ENCODE measurements at regions not wholly inside any gene's neighbourhood (a gene's known extent, or its start where the extent isn't known, plus 50 kb on each side); places are given as distances from the start of the nearest gene placed in this dataset.

DNA sequence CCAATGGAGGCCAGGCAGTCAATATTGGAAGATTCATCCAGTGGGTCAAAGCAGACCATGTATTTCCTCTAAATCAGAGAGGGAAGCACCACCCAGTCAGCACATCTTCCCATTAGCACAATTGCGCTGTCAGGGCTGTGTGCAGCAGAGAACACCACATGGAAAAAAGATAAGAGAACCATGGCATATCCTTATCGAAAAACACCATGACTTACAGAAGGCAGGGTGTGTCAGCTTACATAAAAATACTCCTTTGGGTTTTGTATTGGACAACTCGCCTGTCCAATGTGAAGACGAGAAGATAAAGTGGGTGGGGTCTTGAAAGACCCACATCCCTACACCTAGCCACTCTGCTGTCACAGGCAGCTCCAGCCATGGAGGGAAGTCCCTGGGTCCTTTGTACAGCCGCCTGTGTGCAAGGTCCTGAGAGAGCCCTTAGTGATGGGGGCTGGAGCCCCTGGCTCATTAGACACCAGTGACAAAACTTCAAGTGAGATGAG, 71.9 kb upstream of the SPATA31E1 start:
- no peaks in the 10 kb centered on the region for H3K36me3 ChIP-seq (ENCODE audit: low read depth)
- 88 to 91% methylated on average over 5 of the region's 5 CpGs for WGBS, 2 experiments (ENCODE audit: low coverage in 1 of 2, low lambda C conversion rate in 2 of 2, missing lambda C conversion rate in 2 of 2)
- no peak overlapping the region for H3K4me2 ChIP-seq (ENCODE audit: unreplicated experiment)
- no peaks in the 10 kb centered on the region for H4K20me1 ChIP-seq (ENCODE audit: insufficient read depth)
- peaks cover 19% of the 10 kb centered on the region; the same call in 1 of the 2 replicates for H3F3A ChIP-seq (ENCODE audit: insufficient read depth)
- no peak overlapping the region for H2AFZ ChIP-seq
- no peak for DNase-seq
- no peaks in the 10 kb centered on the region for H3K9me2 ChIP-seq (ENCODE audit: insufficient read depth)
- H3K27me3 ChIP-seq (replicated peaks; ENCODE audit: insufficient read depth) = no peaks in the 10 kb centered on the region
- H3K9ac ChIP-seq = no peak overlapping the region
- in situ Hi-C loops (cut with MboI) = loop anchor here (10.0 to 25.0 kb wide), 2 partner anchors 136 to 473 kb away; no protein-coding TSS in a partner anchor
- H3K4me1 ChIP-seq (ENCODE audit: insufficient read depth) = peaks cover 13% of the 10 kb centered on the region
- no peak overlapping the region for H3K4me3 ChIP-seq
- TF ChIP-seq EZH2phosphoT487 (IDR thresholded peaks at IDR 0.05; ENCODE audit: insufficient read depth, low read depth) (no peak), EZH2 (IDR thresholded peaks at IDR 0.05; ENCODE audit: insufficient read depth, poor library complexity, severe bottlenecking) (no peak)
- no peaks in the 10 kb centered on the region for H3K9me3 ChIP-seq (ENCODE audit: low read depth)
- H3K79me2 ChIP-seq (ENCODE audit: insufficient read depth) = no peaks in the 10 kb centered on the region
- H3K27ac ChIP-seq = no peak overlapping the region

DNA sequence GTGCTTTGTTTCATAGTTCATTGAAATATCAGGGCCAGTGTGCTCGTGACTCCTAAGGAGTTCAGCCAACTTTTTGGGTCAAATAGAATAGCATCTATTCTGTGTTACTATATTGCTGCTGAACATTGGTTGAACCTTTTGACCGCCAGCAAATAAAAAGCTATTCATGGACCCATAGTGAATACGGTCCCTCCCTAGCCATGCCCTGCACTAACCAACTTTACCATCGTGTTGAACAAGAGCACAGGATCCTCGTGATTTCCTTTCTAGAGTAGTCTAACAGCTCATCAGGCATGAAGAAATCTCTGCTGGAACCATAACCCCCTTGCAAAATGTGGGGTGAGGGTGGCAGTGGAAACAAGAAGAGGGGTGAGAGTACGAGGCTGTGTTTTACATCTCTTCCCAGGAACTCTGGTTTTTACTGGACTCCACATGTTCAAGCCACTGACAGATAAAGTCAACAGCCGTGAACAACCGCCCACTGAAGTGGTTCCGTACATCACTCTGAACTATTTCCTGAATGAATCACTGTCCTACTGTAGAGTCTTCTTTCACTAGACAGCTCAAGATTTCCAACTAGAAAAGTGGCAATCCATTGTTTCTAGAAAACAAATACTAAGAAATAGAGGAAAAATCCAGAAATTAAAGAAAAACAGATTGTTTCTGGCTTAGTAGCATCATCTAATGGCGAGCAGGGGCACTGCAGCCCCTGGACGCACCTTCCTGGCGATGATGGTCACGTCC, 70.1 kb upstream of the SPATA31E1 start:
- peak; percentile 88 for DNase-seq
- no peaks in the 10 kb centered on the region for H3K27me3 ChIP-seq (replicated peaks; ENCODE audit: insufficient read depth)
- no peak overlapping the region for H3K9ac ChIP-seq
- TF ChIP-seq EZH2phosphoT487 (IDR thresholded peaks at IDR 0.05; ENCODE audit: insufficient read depth, low read depth) (no peak), EZH2 (IDR thresholded peaks at IDR 0.05; ENCODE audit: insufficient read depth, poor library complexity, severe bottlenecking) (no peak)
- WGBS, 2 experiments (ENCODE audit: low coverage in 1 of 2, low lambda C conversion rate in 2 of 2, missing lambda C conversion rate in 2 of 2) = 35 to 37% methylated on average over 13 of the region's 13 CpGs
- no peaks in the 10 kb centered on the region for H3K9me2 ChIP-seq (ENCODE audit: insufficient read depth)
- peak overlapping the region; percentile 29 for H3K27ac ChIP-seq
- H3K4me3 ChIP-seq = peak overlapping the region; percentile 26; the same call in 1 of the 2 replicates
- H2AFZ ChIP-seq = peak overlapping the region; percentile 21; the same call in 1 of the 2 replicates
- in situ Hi-C loops (cut with MboI) = loop anchor here (10.0 to 25.0 kb wide), 2 partner anchors 138 to 475 kb away; no protein-coding TSS in a partner anchor
- peaks cover 19% of the 10 kb centered on the region; the same call in 1 of the 2 replicates for H3F3A ChIP-seq (ENCODE audit: insufficient read depth)
- no peaks in the 10 kb centered on the region for H3K9me3 ChIP-seq (ENCODE audit: low read depth)
- peak overlapping the region; percentile 56 for H3K4me2 ChIP-seq (ENCODE audit: unreplicated experiment)
- no peaks in the 10 kb centered on the region for H3K36me3 ChIP-seq (ENCODE audit: low read depth)
- peaks cover 13% of the 10 kb centered on the region for H3K4me1 ChIP-seq (ENCODE audit: insufficient read depth)
- H3K79me2 ChIP-seq (ENCODE audit: insufficient read depth) = no peaks in the 10 kb centered on the region
- H4K20me1 ChIP-seq (ENCODE audit: insufficient read depth) = no peaks in the 10 kb centered on the region

DNA sequence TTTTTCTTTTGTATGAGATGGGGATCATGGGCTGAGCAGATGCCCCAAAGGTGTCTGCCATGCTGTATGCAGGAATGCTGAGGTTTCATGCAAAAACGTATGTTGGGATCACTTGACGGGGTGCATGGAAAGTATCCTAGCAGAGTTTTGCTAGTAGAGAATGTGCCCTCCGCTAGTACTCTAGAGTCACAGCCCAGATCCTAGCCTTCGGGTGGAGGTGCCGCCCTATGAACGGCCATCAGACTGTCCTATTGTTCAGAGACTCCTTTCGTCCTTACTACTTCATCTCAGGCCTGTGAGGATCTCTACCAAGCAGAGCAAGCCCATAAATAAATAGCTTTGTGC, 69.6 kb upstream of the SPATA31E1 start:
- peaks cover 19% of the 10 kb centered on the region; the same call in 1 of the 2 replicates for H3F3A ChIP-seq (ENCODE audit: insufficient read depth)
- H4K20me1 ChIP-seq (ENCODE audit: insufficient read depth) = no peaks in the 10 kb centered on the region
- no peaks in the 10 kb centered on the region for H3K79me2 ChIP-seq (ENCODE audit: insufficient read depth)
- no peaks in the 10 kb centered on the region for H3K9me3 ChIP-seq (ENCODE audit: low read depth)
- H3K36me3 ChIP-seq (ENCODE audit: low read depth) = no peaks in the 10 kb centered on the region
- TF ChIP-seq EZH2phosphoT487 (IDR thresholded peaks at IDR 0.05; ENCODE audit: insufficient read depth, low read depth) (no peak), EZH2 (IDR thresholded peaks at IDR 0.05; ENCODE audit: insufficient read depth, poor library complexity, severe bottlenecking) (no peak)
- peak overlapping the region; percentile 56 for H3K4me2 ChIP-seq (ENCODE audit: unreplicated experiment)
- H3K27ac ChIP-seq = peak overlapping the region; percentile 29
- H3K9me2 ChIP-seq (ENCODE audit: insufficient read depth) = no peaks in the 10 kb centered on the region
- in situ Hi-C loops (cut with MboI) = loop anchor here (10.0 to 25.0 kb wide), 2 partner anchors 138 to 476 kb away; no protein-coding TSS in a partner anchor
- 49 to 55% methylated on average over 7 of the region's 7 CpGs for WGBS, 2 experiments (ENCODE audit: low coverage in 1 of 2, low lambda C conversion rate in 2 of 2, missing lambda C conversion rate in 2 of 2)
- H3K4me1 ChIP-seq (ENCODE audit: insufficient read depth) = peaks cover 13% of the 10 kb centered on the region
- peak overlapping the region; percentile 26; the same call in 1 of the 2 replicates for H3K4me3 ChIP-seq
- peak overlapping the region; percentile 21; the same call in 1 of the 2 replicates for H2AFZ ChIP-seq
- H3K27me3 ChIP-seq (replicated peaks; ENCODE audit: insufficient read depth) = no peaks in the 10 kb centered on the region
- no peak for DNase-seq
- H3K9ac ChIP-seq = no peak overlapping the region

DNA sequence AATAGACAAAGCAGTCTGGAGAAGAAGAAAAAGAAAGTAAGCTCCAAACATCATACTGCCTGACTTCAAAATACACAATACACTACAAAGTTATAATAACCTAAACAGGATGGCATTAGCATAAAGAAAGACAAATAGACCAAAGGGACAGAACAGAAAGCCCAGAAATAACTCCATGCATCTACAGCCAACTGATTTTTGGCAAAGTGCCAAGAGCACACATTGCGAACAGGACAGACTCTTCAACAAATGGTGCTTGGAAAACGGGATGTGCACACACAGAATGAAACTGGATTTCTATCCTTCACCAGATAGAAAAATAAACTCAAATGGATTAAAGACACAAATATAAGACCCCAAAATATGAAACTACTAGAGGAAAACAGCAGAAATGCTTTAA, 66.6 kb upstream of the SPATA31E1 start:
- Histone ChIP-seq H3K27me3 (replicated peaks; ENCODE audit: insufficient read depth) (no peaks in the 10 kb centered on the region), H3K36me3 (ENCODE audit: low read depth) (no peaks in the 10 kb centered on the region), H3K4me2 (ENCODE audit: unreplicated experiment) (no peak overlapping the region), H3K9me2 (ENCODE audit: insufficient read depth) (no peaks in the 10 kb centered on the region), H3K9ac (no peak overlapping the region), H3K27ac (no peak overlapping the region), H3K4me1 (ENCODE audit: insufficient read depth) (peaks cover 13% of the 10 kb centered on the region), H3K9me3 (ENCODE audit: low read depth) (no peaks in the 10 kb centered on the region), H3K4me3 (no peak overlapping the region), H3K79me2 (ENCODE audit: insufficient read depth) (no peaks in the 10 kb centered on the region), H2AFZ (no peak overlapping the region), H4K20me1 (ENCODE audit: insufficient read depth) (no peaks in the 10 kb centered on the region), H3F3A (ENCODE audit: insufficient read depth) (peaks cover 19% of the 10 kb centered on the region; the same call in 1 of the 2 replicates)
- DNase-seq = peak; percentile 24
- TF ChIP-seq EZH2 (IDR thresholded peaks at IDR 0.05; ENCODE audit: insufficient read depth, poor library complexity, severe bottlenecking) = no peak
- TF ChIP-seq EZH2phosphoT487 (IDR thresholded peaks at IDR 0.05; ENCODE audit: insufficient read depth, low read depth) = no peak
- WGBS, 2 experiments (ENCODE audit: low coverage in 1 of 2, low lambda C conversion rate in 2 of 2, missing lambda C conversion rate in 2 of 2) = 0 to 2% methylated on average over 2 of the region's 2 CpGs
- in situ Hi-C loops (cut with MboI) = loop anchor here (10.0 to 25.0 kb wide), 2 partner anchors 141 to 479 kb away; no protein-coding TSS in a partner anchor

All from GM23248 (cell line).